HEK293T (cell line): ENCODE measurements at regions not wholly inside any gene's neighbourhood (a gene's known extent, or its start where the extent isn't known, plus 50 kb on each side); places are given as distances from the start of the nearest gene placed in this dataset.

ENCODE experiments used
- ARNT ChIP-seq: fragments of 450-650 bp; IDR thresholded peaks from 2 replicates; pipeline ENCODE4 v1.6.1; 2017; ENCODE audit warnings: mild to moderate bottlenecking
- BHLHE40 ChIP-seq: fragments of 450-650 bp; IDR thresholded peaks from 2 replicates; pipeline ENCODE4 v1.6.1; 2016; ENCODE audit warnings: mild to moderate bottlenecking, moderate library complexity, borderline replicate concordance
- FOXA1 ChIP-seq: fragments of 450-650 bp; IDR thresholded peaks from 2 replicates; pipeline ENCODE4 v1.6.1; 2016; ENCODE audit warnings: mild to moderate bottlenecking
- LEF1 ChIP-seq: fragments of 450-650 bp; IDR thresholded peaks from 2 replicates; pipeline ENCODE4 v1.6.1; 2017; ENCODE audit warnings: mild to moderate bottlenecking, borderline replicate concordance
- SUZ12 ChIP-seq: fragments of 450-650 bp; IDR thresholded peaks from 2 replicates; pipeline ENCODE4 v1.6.1; 2016; ENCODE audit warnings: mild to moderate bottlenecking
- TF ChIP-seq, protein P1 (sequence below): fragments of 450-650 bp; IDR thresholded peaks from 2 replicates; pipeline ENCODE4 v1.6.1; 2016

DNA sequence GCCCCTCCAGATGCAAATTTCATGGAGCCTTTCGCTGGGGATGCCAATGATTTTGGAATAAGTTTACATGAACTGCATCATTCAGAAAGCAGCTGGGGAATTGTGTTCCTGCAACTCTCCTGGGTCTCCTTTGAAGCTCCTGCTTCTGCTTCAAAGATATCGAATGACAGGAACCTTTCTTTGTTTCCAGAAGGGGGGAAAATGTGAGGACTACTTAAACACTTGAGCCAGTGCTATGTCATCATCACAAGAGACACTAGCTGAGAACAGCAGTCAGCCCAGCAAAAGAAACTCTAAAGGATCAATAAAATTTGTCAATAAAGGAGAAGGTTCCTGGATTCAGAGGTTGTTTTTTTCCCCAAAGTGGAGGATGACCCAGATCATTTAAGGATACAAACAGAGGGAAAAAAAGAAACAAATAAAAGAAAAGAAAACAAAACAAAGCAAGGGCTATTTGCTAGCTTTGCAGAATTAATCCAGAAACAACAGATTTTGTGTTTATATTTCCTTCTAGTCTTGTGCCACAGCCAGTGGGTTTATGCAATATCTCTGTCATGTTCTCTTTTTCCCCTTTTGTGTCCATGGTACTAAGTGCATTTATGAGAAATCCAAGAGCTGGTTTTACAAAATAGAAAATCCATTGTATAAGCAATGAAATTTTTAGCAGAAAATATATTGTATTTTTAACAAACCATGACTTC is 463.7 kb downstream of the CDH2 start:
- no peak for TF ChIP-seq ARNT
- no peak for TF ChIP-seq LEF1
- no peak for TF ChIP-seq SUZ12
- no peak for TF ChIP-seq BHLHE40
- TF ChIP-seq, protein P1, sequence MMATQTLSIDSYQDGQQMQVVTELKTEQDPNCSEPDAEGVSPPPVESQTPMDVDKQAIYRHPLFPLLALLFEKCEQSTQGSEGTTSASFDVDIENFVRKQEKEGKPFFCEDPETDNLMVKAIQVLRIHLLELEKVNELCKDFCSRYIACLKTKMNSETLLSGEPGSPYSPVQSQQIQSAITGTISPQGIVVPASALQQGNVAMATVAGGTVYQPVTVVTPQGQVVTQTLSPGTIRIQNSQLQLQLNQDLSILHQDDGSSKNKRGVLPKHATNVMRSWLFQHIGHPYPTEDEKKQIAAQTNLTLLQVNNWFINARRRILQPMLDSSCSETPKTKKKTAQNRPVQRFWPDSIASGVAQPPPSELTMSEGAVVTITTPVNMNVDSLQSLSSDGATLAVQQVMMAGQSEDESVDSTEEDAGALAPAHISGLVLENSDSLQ = no peak
- no peak for TF ChIP-seq FOXA1
